K562 (cell line): ENCODE measurements at regions not wholly inside any gene's neighbourhood (a gene's known extent, or its start where the extent isn't known, plus 50 kb on each side); places are given as distances from the start of the nearest gene placed in this dataset.

Source experiments
- NEUROD1 ChIP-seq: fragments of 150-350 bp; IDR thresholded peaks from 2 replicates; pipeline ENCODE4 v1.6.1; 2014; ENCODE audit warnings: borderline replicate concordance, low read length, low read depth; ENCODE audit not compliant: partially characterized antibody
- NUFIP1 ChIP-seq: fragments of 450-650 bp; IDR thresholded peaks from 2 replicates; pipeline ENCODE4 v1.6.1; 2018; ENCODE audit not compliant: partially characterized antibody
- RBM15 ChIP-seq: fragments of 200-400 bp; formaldehyde crosslinking; IDR thresholded peaks from 2 replicates; pipeline ENCODE4 v1.6.1; 2018; ENCODE audit warnings: mild to moderate bottlenecking, low read length, moderate library complexity; ENCODE audit not compliant: insufficient read depth
- RBM17 ChIP-seq: fragments of 200-400 bp; formaldehyde crosslinking; IDR thresholded peaks from 2 replicates; pipeline ENCODE4 v1.6.1; 2017; ENCODE audit warnings: low read depth, mild to moderate bottlenecking, low read length, borderline replicate concordance
- ZKSCAN1 ChIP-seq: fragments of 150-350 bp; IDR thresholded peaks from 2 replicates; pipeline ENCODE4 v1.6.1; 2016; ENCODE audit warnings: low read depth, low read length
- ZNF57 ChIP-seq: fragments of 450-650 bp; formaldehyde crosslinking; IDR thresholded peaks from 2 replicates; pipeline ENCODE4 v1.4.0; 2020; ENCODE audit warnings: mild to moderate bottlenecking, moderate library complexity
- TF ChIP-seq, protein P1 (sequence below): fragments of 450-650 bp; IDR thresholded peaks from 2 replicates; pipeline ENCODE4 v1.6.1; 2016; ENCODE audit warnings: mild to moderate bottlenecking, moderate library complexity
- TF ChIP-seq, protein P2 (sequence below): fragments of 450-650 bp; IDR thresholded peaks from 2 replicates; pipeline ENCODE4 v1.6.1; 2017; ENCODE audit warnings: antibody characterized with exemption, mild to moderate bottlenecking
- TF ChIP-seq, protein P3 (sequence below): fragments of 250-450 bp; sonication (Bioruptor Pico); IDR thresholded peaks from 2 replicates; pipeline ENCODE4 v1.4.0; 2020; ENCODE audit warnings: borderline replicate concordance
- TF ChIP-seq, protein P4 (sequence below): fragments of 450-650 bp; conservative IDR thresholded peaks from 2 replicates; pipeline ENCODE4 v1.6.1; 2016; ENCODE audit warnings: missing genetic modification characterization, low read depth, mild to moderate bottlenecking, missing compliant biosample characterization, moderate library complexity

DNA sequence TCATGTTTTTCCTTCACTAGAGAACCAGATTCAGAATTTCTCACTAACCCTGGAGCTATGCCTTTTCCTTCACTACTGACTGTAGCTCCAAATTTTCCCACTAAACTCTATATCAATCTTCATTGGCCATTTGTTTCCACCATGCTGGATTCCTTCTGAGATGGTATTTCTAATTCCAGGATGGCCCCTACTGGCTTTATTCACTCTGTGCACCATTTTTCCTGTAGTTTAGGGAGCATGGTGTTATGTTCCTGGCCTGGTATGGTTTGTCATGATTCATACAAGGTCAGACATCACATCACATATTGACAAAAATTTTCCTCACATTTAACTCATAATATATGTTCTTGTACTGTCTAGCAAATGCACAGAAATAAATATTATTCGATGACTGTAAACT lies 229.2 kb upstream of the TFPI start (continued):
- TF ChIP-seq, protein P1, sequence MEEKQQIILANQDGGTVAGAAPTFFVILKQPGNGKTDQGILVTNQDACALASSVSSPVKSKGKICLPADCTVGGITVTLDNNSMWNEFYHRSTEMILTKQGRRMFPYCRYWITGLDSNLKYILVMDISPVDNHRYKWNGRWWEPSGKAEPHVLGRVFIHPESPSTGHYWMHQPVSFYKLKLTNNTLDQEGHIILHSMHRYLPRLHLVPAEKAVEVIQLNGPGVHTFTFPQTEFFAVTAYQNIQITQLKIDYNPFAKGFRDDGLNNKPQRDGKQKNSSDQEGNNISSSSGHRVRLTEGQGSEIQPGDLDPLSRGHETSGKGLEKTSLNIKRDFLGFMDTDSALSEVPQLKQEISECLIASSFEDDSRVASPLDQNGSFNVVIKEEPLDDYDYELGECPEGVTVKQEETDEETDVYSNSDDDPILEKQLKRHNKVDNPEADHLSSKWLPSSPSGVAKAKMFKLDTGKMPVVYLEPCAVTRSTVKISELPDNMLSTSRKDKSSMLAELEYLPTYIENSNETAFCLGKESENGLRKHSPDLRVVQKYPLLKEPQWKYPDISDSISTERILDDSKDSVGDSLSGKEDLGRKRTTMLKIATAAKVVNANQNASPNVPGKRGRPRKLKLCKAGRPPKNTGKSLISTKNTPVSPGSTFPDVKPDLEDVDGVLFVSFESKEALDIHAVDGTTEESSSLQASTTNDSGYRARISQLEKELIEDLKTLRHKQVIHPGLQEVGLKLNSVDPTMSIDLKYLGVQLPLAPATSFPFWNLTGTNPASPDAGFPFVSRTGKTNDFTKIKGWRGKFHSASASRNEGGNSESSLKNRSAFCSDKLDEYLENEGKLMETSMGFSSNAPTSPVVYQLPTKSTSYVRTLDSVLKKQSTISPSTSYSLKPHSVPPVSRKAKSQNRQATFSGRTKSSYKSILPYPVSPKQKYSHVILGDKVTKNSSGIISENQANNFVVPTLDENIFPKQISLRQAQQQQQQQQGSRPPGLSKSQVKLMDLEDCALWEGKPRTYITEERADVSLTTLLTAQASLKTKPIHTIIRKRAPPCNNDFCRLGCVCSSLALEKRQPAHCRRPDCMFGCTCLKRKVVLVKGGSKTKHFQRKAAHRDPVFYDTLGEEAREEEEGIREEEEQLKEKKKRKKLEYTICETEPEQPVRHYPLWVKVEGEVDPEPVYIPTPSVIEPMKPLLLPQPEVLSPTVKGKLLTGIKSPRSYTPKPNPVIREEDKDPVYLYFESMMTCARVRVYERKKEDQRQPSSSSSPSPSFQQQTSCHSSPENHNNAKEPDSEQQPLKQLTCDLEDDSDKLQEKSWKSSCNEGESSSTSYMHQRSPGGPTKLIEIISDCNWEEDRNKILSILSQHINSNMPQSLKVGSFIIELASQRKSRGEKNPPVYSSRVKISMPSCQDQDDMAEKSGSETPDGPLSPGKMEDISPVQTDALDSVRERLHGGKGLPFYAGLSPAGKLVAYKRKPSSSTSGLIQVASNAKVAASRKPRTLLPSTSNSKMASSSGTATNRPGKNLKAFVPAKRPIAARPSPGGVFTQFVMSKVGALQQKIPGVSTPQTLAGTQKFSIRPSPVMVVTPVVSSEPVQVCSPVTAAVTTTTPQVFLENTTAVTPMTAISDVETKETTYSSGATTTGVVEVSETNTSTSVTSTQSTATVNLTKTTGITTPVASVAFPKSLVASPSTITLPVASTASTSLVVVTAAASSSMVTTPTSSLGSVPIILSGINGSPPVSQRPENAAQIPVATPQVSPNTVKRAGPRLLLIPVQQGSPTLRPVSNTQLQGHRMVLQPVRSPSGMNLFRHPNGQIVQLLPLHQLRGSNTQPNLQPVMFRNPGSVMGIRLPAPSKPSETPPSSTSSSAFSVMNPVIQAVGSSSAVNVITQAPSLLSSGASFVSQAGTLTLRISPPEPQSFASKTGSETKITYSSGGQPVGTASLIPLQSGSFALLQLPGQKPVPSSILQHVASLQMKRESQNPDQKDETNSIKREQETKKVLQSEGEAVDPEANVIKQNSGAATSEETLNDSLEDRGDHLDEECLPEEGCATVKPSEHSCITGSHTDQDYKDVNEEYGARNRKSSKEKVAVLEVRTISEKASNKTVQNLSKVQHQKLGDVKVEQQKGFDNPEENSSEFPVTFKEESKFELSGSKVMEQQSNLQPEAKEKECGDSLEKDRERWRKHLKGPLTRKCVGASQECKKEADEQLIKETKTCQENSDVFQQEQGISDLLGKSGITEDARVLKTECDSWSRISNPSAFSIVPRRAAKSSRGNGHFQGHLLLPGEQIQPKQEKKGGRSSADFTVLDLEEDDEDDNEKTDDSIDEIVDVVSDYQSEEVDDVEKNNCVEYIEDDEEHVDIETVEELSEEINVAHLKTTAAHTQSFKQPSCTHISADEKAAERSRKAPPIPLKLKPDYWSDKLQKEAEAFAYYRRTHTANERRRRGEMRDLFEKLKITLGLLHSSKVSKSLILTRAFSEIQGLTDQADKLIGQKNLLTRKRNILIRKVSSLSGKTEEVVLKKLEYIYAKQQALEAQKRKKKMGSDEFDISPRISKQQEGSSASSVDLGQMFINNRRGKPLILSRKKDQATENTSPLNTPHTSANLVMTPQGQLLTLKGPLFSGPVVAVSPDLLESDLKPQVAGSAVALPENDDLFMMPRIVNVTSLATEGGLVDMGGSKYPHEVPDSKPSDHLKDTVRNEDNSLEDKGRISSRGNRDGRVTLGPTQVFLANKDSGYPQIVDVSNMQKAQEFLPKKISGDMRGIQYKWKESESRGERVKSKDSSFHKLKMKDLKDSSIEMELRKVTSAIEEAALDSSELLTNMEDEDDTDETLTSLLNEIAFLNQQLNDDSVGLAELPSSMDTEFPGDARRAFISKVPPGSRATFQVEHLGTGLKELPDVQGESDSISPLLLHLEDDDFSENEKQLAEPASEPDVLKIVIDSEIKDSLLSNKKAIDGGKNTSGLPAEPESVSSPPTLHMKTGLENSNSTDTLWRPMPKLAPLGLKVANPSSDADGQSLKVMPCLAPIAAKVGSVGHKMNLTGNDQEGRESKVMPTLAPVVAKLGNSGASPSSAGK, result no peak
- TF ChIP-seq NUFIP1, result no peak
- TF ChIP-seq, protein P2, sequence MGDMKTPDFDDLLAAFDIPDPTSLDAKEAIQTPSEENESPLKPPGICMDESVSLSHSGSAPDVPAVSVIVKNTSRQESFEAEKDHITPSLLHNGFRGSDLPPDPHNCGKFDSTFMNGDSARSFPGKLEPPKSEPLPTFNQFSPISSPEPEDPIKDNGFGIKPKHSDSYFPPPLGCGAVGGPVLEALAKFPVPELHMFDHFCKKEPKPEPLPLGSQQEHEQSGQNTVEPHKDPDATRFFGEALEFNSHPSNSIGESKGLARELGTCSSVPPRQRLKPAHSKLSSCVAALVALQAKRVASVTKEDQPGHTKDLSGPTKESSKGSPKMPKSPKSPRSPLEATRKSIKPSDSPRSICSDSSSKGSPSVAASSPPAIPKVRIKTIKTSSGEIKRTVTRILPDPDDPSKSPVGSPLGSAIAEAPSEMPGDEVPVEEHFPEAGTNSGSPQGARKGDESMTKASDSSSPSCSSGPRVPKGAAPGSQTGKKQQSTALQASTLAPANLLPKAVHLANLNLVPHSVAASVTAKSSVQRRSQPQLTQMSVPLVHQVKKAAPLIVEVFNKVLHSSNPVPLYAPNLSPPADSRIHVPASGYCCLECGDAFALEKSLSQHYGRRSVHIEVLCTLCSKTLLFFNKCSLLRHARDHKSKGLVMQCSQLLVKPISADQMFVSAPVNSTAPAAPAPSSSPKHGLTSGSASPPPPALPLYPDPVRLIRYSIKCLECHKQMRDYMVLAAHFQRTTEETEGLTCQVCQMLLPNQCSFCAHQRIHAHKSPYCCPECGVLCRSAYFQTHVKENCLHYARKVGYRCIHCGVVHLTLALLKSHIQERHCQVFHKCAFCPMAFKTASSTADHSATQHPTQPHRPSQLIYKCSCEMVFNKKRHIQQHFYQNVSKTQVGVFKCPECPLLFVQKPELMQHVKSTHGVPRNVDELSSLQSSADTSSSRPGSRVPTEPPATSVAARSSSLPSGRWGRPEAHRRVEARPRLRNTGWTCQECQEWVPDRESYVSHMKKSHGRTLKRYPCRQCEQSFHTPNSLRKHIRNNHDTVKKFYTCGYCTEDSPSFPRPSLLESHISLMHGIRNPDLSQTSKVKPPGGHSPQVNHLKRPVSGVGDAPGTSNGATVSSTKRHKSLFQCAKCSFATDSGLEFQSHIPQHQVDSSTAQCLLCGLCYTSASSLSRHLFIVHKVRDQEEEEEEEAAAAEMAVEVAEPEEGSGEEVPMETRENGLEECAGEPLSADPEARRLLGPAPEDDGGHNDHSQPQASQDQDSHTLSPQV, result no peak
- no peak for TF ChIP-seq RBM17
- no peak for TF ChIP-seq RBM15
- TF ChIP-seq, protein P3, sequence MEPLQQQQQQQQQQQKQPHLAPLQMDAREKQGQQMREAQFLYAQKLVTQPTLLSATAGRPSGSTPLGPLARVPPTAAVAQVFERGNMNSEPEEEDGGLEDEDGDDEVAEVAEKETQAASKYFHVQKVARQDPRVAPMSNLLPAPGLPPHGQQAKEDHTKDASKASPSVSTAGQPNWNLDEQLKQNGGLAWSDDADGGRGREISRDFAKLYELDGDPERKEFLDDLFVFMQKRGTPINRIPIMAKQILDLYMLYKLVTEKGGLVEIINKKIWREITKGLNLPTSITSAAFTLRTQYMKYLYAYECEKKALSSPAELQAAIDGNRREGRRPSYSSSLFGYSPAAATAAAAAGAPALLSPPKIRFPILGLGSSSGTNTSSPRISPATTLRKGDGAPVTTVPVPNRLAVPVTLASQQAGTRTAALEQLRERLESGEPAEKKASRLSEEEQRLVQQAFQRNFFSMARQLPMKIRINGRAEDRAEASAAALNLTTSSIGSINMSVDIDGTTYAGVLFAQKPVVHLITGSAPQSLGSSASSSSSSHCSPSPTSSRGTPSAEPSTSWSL (CRISPR knock-in tag), result no peak
- no peak for TF ChIP-seq ZKSCAN1
- TF ChIP-seq, protein P4, sequence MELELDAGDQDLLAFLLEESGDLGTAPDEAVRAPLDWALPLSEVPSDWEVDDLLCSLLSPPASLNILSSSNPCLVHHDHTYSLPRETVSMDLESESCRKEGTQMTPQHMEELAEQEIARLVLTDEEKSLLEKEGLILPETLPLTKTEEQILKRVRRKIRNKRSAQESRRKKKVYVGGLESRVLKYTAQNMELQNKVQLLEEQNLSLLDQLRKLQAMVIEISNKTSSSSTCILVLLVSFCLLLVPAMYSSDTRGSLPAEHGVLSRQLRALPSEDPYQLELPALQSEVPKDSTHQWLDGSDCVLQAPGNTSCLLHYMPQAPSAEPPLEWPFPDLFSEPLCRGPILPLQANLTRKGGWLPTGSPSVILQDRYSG (tag), result no peak
- no peak for TF ChIP-seq NEUROD1
- no peak for TF ChIP-seq ZNF57 (CRISPR knock-in tag)
